ENCODE measurements at regions not wholly inside any gene's neighbourhood (a gene's known extent, or its start where the extent isn't known, plus 50 kb on each side); places are given as distances from the start of the nearest gene placed in this dataset.
A peak's percentile ranks its signal among the peaks of the same experiment; 100 is the strongest.

DNA sequence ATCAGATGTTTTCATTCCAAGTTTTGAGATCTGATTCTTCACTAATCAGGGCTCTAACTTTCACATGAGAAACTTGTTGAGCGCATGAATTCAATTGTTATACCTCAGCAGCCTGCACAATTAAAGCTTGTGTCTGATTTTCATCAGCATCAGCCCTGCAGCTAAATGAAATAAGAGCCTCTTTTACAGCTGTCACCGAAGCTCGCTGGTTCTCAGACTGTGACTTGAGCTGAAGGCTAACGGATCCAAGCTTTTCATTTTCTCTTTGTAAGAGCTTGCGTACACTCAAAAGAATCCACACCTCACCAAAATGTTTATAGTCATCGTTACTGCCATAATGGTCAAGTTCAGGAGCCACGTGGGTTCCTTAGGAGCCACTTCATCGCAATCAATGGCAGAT, 65.5 kb upstream of the BEGAIN start:
- CTCF ChIA-PET, result interaction anchor here (0.6 to 2.3 kb wide), 6 partner anchors 23 to 268 kb away, joined by 3 to 10 read pairs (median 3); no protein-coding TSS in a partner anchor
- no peak for DNase-seq (ENCODE audit: low spot score)
- POLR2A ChIA-PET (ENCODE audit: low non-redundant PET), result no interaction called here
- no peak overlapping the region for H3K27ac ChIP-seq
- no peak for TF ChIP-seq CTCF (conservative IDR thresholded peaks at IDR 0.05; ENCODE audit: low read depth)

DNA sequence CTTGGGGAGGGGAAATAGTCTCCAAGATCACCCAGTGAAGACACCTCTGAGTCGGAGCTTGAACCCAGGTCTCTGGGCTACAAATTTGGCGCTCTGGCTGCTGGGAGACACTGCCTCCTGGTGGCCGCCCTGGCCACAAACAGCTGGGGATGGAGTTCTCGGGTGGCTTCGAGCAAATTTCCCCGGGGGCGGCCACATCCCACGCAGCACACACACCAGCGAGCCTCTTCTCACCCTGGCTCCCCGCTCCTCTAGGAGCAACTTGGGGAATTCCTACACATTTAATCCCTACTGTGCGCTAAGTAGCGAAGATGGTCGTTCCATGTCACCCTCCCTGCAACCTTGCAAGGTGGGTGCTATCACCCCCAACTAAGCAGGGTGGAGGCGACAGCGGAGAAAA, 66.2 kb upstream of the BEGAIN start:
- no peak overlapping the region for H3K27ac ChIP-seq
- ChIA-PET POLR2A (ENCODE audit: low non-redundant PET) (no interaction called here), CTCF (interaction anchor here (0.8 to 2.3 kb wide), 5 partner anchors 24 to 967 kb away, joined by 3 to 10 read pairs (median 6); no protein-coding TSS in a partner anchor)
- no peak for DNase-seq (ENCODE audit: low spot score)
- peak; percentile 17; the same call in 1 of the 2 replicates for TF ChIP-seq CTCF (conservative IDR thresholded peaks at IDR 0.05; ENCODE audit: low read depth)

DNA sequence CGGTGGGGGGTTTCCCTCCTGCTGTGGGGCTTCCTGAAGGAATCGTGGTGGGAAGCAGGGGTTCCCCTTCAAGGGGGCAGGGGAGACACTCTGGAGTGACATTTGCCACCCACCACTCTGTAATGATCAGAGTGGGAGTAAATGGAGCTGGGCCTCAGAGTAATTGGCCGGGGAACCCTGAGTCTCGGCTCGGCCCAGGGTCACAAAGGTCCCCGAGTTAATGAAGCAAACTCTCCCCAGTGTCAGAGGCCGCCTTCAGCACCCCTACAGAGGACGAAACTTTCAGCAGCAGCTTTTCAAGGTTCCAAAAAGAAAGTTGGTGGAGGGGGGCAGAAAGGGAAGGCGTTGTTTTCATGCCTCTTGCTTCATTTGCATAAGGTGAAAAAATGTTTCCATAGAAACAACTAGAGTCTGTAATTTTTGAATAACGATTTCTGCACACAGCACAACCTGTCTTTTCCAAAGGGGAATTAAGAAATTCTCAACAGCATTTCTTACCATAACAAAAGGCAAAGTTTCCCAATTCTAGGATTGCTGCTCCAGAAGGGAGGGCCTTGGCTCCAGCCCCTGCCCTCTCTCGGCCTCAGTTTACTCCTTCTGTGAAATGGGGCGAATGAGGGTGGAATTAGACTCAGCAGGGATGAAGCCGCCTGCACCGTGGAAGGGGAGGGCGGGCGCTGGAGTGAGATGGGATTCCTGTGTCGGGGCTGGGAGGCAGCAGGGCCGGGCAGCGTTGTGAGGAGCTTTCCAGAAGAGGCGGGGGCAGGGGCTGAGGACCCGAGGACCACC, 67.0 kb upstream of the BEGAIN start:
- CTCF ChIA-PET, result interaction anchor here (0.6 to 2.3 kb wide), 4 partner anchors 23 to 966 kb away, joined by 3 to 7 read pairs (median 5); no protein-coding TSS in a partner anchor

DNA sequence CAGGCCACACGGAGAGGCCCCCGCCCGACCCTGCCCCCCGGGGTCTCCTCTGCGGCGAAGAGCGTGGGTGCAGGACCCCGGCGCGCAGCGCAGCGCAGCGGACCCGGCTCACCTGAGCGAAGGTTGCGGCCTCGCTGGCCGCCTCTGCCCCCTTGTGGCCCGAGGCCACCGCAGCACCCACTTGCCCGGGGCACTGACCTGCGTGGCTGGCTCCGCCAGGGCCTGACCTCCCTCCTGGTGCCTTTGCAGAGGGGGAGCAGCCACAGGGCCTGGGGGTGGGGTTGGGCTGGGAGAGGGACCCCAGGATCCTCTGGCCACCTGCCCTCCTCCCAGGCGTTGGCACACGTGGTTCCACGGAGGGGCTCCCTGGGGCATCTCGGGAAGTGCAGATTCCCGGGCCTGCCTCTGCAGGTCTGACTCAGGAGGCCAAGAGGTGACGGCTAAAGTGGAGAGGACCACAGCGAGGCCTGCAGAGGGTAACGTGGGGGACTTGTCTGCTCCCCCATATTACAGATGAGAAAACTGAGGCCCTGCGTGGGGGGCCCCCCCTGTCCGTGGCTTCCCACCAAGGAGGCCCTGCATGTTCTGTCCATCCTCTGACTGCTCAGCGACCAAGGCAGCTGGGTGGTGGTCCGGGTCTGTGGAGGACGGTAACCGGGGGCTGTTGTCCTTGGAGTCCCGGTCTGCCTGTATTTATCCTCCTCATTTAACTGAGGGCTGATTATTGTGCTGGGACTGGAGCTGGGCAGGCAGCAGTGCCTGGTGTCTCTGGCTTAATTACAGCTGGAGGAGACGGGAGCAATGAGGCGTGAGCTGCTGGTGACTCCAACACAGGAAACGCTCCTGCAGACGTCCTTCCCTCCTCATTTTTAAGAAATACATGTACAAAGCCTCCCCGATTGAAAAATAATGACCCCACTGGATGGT, 67.9 kb upstream of the BEGAIN start:
- POLR2A ChIA-PET (ENCODE audit: low non-redundant PET), result no interaction called here

More for the DNA sequence above, 67.0 kb upstream of the BEGAIN start:
- no peak for TF ChIP-seq CTCF (conservative IDR thresholded peaks at IDR 0.05; ENCODE audit: low read depth)
- no peak overlapping the region for H3K27ac ChIP-seq
- DNase-seq (ENCODE audit: low spot score), result no peak
- POLR2A ChIA-PET (ENCODE audit: low non-redundant PET), result no interaction called here

GRCh38 chr14:100655741-100656085, 68.5 kb upstream of the BEGAIN start:
- ChIA-PET CTCF (interaction anchor here (0.6 to 1.2 kb wide), 3 partner anchors 89 to 265 kb away, joined by 3 to 5 read pairs (median 4); no protein-coding TSS in a partner anchor), POLR2A (ENCODE audit: low non-redundant PET) (interaction anchor here (0.6 kb wide), 1 partner anchor 1143 kb away, joined by 3 read pairs; no protein-coding TSS in a partner anchor)
- no peak for DNase-seq (ENCODE audit: low spot score)
- H3K27ac ChIP-seq, result no peak overlapping the region
- no peak for TF ChIP-seq CTCF (conservative IDR thresholded peaks at IDR 0.05; ENCODE audit: low read depth)

More for the DNA sequence above, 67.9 kb upstream of the BEGAIN start:
- no peak overlapping the region for H3K27ac ChIP-seq
- peak; percentile 68 for TF ChIP-seq CTCF (conservative IDR thresholded peaks at IDR 0.05; ENCODE audit: low read depth)
- CTCF ChIA-PET, result interaction anchor here (0.6 to 2.3 kb wide), 6 partner anchors 24 to 265 kb away, joined by 3 to 7 read pairs (median 4); no protein-coding TSS in a partner anchor
- peak; percentile 55 for DNase-seq (ENCODE audit: low spot score)

DNA sequence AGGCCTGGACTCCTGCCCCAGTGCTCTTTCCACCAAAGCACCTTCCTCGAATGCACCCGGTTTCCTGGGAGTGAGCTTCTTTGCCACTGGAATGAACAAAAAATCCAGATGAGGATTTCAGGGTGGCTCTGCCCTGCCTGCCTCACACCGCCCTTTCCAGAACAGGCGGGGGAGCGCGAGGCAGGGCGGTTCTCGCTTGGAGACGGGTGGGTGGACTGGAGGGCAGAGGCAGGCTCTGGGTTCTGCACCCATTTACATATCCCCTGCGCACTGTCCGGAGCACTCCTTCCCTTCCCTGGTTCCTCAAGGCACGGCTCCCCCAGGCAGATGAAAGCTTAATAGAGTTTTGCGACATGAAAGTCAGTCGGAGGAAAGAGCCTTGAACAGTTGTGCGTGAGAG, 69.7 kb upstream of the DLK1 start:
- POLR2A ChIA-PET (ENCODE audit: low non-redundant PET), result no interaction called here

More for the DNA sequence above, 69.7 kb upstream of the DLK1 start:
- CTCF ChIA-PET, result interaction anchor here (0.7 to 2.1 kb wide), 3 partner anchors 11 to 217 kb away, joined by 3 to 8 read pairs (median 7); no protein-coding TSS in a partner anchor
- no peak for DNase-seq (ENCODE audit: low spot score)
- H3K27ac ChIP-seq, result no peak overlapping the region
- TF ChIP-seq CTCF (conservative IDR thresholded peaks at IDR 0.05; ENCODE audit: low read depth), result no peak
